IMR-90 (cell line): ENCODE measurements at regions not wholly inside any gene's neighbourhood (a gene's known extent, or its start where the extent isn't known, plus 50 kb on each side); places are given as distances from the start of the nearest gene placed in this dataset.

Experiments used
- BHLHE40 ChIP-seq: fragments of 150-350 bp; IDR thresholded peaks from 2 replicates; pipeline ENCODE4 v1.6.1; 2016; ENCODE audit warnings: mild to moderate bottlenecking, low read depth, low read length
- CEBPB ChIP-seq: IDR thresholded peaks from 2 replicates; pipeline ENCODE4 v1.6.1; 2012; ENCODE audit warnings: low read depth, low read length, improper control_type of control experiment
- CHD1 ChIP-seq: IDR thresholded peaks from 2 replicates; pipeline ENCODE4 v1.6.1; 2012; ENCODE audit warnings: low read depth, low read length, improper control_type of control experiment
- CTCF ChIP-seq: conservative IDR thresholded peaks from 2 replicates; pipeline ENCODE4 v1.5.1; 2012; ENCODE audit warnings: mild to moderate bottlenecking, low read depth, low read length, improper control_type of control experiment
- MAFK ChIP-seq: IDR thresholded peaks from 2 replicates; pipeline ENCODE4 v1.6.1; 2012; ENCODE audit warnings: low read depth, low read length, improper control_type of control experiment
- POLR2A ChIP-seq: IDR thresholded peaks from 2 replicates; pipeline ENCODE4 v1.6.1; 2012; ENCODE audit warnings: mild to moderate bottlenecking, low read depth, low read length
- RAD21 ChIP-seq: IDR thresholded peaks from 2 replicates; pipeline ENCODE4 v1.6.1; 2012; ENCODE audit warnings: low read length, improper control_type of control experiment
- RCOR1 ChIP-seq: IDR thresholded peaks from 2 replicates; pipeline ENCODE4 v1.6.1; 2012; ENCODE audit warnings: mild to moderate bottlenecking, low read length, improper control_type of control experiment; ENCODE audit not compliant: insufficient replicate concordance
- RFX5 ChIP-seq: IDR thresholded peaks from 2 replicates; pipeline ENCODE4 v1.8.0; 2012; ENCODE audit warnings: low read depth, mild to moderate bottlenecking, low read length, moderate library complexity
- TF ChIP-seq, protein P1 (sequence below): fragments of 150-350 bp; IDR thresholded peaks from 2 replicates; pipeline ENCODE4 v1.6.1; 2016; ENCODE audit warnings: low read depth, mild to moderate bottlenecking, low read length, moderate library complexity, borderline replicate concordance

GRCh38 chr6:68235326-68235784, 399.7 kb upstream of the ADGRB3 start:
- no peak for TF ChIP-seq CTCF
- TF ChIP-seq RAD21, result no peak
- TF ChIP-seq POLR2A, result no peak
- no peak for TF ChIP-seq RCOR1
- TF ChIP-seq RFX5, result no peak
- TF ChIP-seq BHLHE40, result no peak
- TF ChIP-seq MAFK, result no peak
- TF ChIP-seq CHD1, result no peak
- no peak for TF ChIP-seq CEBPB
- TF ChIP-seq, protein P1, sequence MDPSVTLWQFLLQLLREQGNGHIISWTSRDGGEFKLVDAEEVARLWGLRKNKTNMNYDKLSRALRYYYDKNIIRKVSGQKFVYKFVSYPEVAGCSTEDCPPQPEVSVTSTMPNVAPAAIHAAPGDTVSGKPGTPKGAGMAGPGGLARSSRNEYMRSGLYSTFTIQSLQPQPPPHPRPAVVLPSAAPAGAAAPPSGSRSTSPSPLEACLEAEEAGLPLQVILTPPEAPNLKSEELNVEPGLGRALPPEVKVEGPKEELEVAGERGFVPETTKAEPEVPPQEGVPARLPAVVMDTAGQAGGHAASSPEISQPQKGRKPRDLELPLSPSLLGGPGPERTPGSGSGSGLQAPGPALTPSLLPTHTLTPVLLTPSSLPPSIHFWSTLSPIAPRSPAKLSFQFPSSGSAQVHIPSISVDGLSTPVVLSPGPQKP, result no peak
